HepG2 (cell line): ENCODE measurements at regions not wholly inside any gene's neighbourhood (a gene's known extent, or its start where the extent isn't known, plus 50 kb on each side); places are given as distances from the start of the nearest gene placed in this dataset.

Experiments
- ATAC-seq: fragments of 200-7000 bp; cut with Tn5 transposase; 3 replicates; pipeline ENCODE4 v1.9.1; 2020; ENCODE audit warnings: mild to moderate bottlenecking, moderate library complexity
- BruUV-seq: library from RNA; stranded (reverse); fragments of 400-500 nt; replicated peaks from 2 replicates; lab custom pipeline; 2021; lab: Mats Ljungman, UMichigan
- CTCF ChIA-PET: fragments of 300-600 bp; formaldehyde crosslinking; extraction: SDS; loops from one replicate; lab custom pipeline; 2021; ENCODE audit warnings: low total read pairs, inconsistent platforms, low intra/inter-chr PET ratio; lab: Yijun Ruan, JAX
- POLR2A ChIA-PET: fragments of 350-600 bp; sonication (Branson Sonifier 250); formaldehyde crosslinking; loops from one replicate; lab custom pipeline; 2020; ENCODE audit warnings: antibody characterized with exemption, inconsistent platforms; lab: Yijun Ruan, JAX
- DNase-seq: peaks from one replicate; pipeline ENCODE4 v3.0.0-alpha.2; 2015; ENCODE audit warnings: low spot score
- FAIRE-seq: peaks from 3 replicates; lab custom pipeline; 2011; peaks lifted over from hg19 to GRCh38; lab: Jason Lieb, UNC
- H2AFZ ChIP-seq: one replicate; pipeline ENCODE4 v1.6.1; 2011; ENCODE audit warnings: low read length, inconsistent platforms
- H3K27ac ChIP-seq: fragments of 300-600 bp; 3 replicates; pipeline ENCODE4 v1.8.0; 2011; ENCODE audit warnings: mixed run types, mild to moderate bottlenecking, mixed read lengths, low read length, inconsistent platforms; ENCODE audit not compliant: insufficient read depth; ENCODE audit errors: extremely low read length
- H3K27me3 ChIP-seq, 2 experiments: fragments of 200-600 bp in 1 of 2; 2 replicates in 1 of 2; 3 replicates in 1 of 2; pipeline versions ENCODE4 v1.6.0 to v1.8.0; 2011; ENCODE audit warnings: low read length in 2 of 2, mild to moderate bottlenecking in 2 of 2, moderate library complexity in 2 of 2, inconsistent platforms in 1 of 2; ENCODE audit not compliant: insufficient read depth in 2 of 2, control insufficient read depth in 1 of 2
- H3K36me3 ChIP-seq, 2 experiments: fragments of 200-600 bp in 1 of 2; replicated peaks in 1 of 2; 2 replicates in 1 of 2; 3 replicates in 1 of 2; pipeline versions ENCODE4 v1.5.1 to v1.8.0; 2011; ENCODE audit warnings: low read length in 2 of 2, inconsistent platforms in 1 of 2; ENCODE audit not compliant: insufficient read depth in 2 of 2, control insufficient read depth in 1 of 2
- H3K4me1 ChIP-seq: 2 replicates; pipeline ENCODE4 v1.5.1; 2012; ENCODE audit warnings: low read length, inconsistent platforms; ENCODE audit not compliant: insufficient read depth
- H3K4me2 ChIP-seq: 2 replicates; pipeline ENCODE4 v1.6.0; 2011; ENCODE audit warnings: low read depth, low read length, inconsistent platforms
- H3K4me3 ChIP-seq, 3 experiments: fragments of 200-600 bp in 1 of 3; sonication (generic), shearing (Covaris generic) in 1 of 3; replicated peaks in 1 of 3; 2 replicates each; pipeline ENCODE4 v1.5.1; 2011 to 2016; ENCODE audit warnings: low read length in 3 of 3, inconsistent platforms in 2 of 3, low read depth in 2 of 3, mild to moderate bottlenecking in 2 of 3, control low read depth in 1 of 3, mixed read lengths in 1 of 3; ENCODE audit not compliant: insufficient read depth in 1 of 3
- H3K79me2 ChIP-seq: one replicate; pipeline ENCODE4 v1.6.1; 2011; ENCODE audit warnings: low read length, inconsistent platforms; ENCODE audit not compliant: insufficient read depth
- H3K9ac ChIP-seq: 2 replicates; pipeline ENCODE4 v1.6.0; 2011; ENCODE audit warnings: mild to moderate bottlenecking, low read depth, low read length, inconsistent platforms; ENCODE audit not compliant: insufficient read depth
- H3K9me3 ChIP-seq: 2 replicates; pipeline ENCODE4 v1.5.1; 2012; ENCODE audit warnings: mild to moderate bottlenecking, low read length
- H4K20me1 ChIP-seq: 2 replicates; pipeline ENCODE4 v1.6.0; 2011; ENCODE audit warnings: inconsistent platforms, mild to moderate bottlenecking, low read length, moderate library complexity; ENCODE audit not compliant: insufficient read depth
- ATRX ChIP-seq: sonication (generic); formaldehyde crosslinking; IDR thresholded peaks from 2 replicates; pipeline ENCODE4 v1.4.0; 2020; ENCODE audit warnings: missing genetic modification reagents, borderline replicate concordance
- EZH2 ChIP-seq: conservative IDR thresholded peaks from 2 replicates; pipeline ENCODE4 v1.6.1; 2012; ENCODE audit warnings: mild to moderate bottlenecking, low read depth, low read length, moderate library complexity
- MTF1 ChIP-seq: sonication (generic); formaldehyde crosslinking; IDR thresholded peaks from 2 replicates; pipeline ENCODE4 v1.5.0; 2020; ENCODE audit warnings: missing genetic modification reagents
- PAWR ChIP-seq: sonication (generic); formaldehyde crosslinking; IDR thresholded peaks from 2 replicates; pipeline ENCODE4 v1.4.0; 2020; ENCODE audit warnings: missing genetic modification reagents, mild to moderate bottlenecking, borderline replicate concordance
- SMAD9 ChIP-seq: sonication (generic); formaldehyde crosslinking; IDR thresholded peaks from 2 replicates; pipeline ENCODE4 v1.5.1; 2020; ENCODE audit warnings: mild to moderate bottlenecking, missing genetic modification reagents
- TGIF2 ChIP-seq: IDR thresholded peaks from 2 replicates; pipeline ENCODE4 v1.6.1; 2016; ENCODE audit warnings: control low read depth, missing compliant biosample characterization
- ZBTB7B ChIP-seq: sonication (generic); formaldehyde crosslinking; IDR thresholded peaks from 2 replicates; pipeline ENCODE4 v1.4.0; 2020; ENCODE audit warnings: missing genetic modification reagents
- ZNF296 ChIP-seq: sonication (generic); formaldehyde crosslinking; conservative IDR thresholded peaks from 2 replicates; pipeline ENCODE4 v1.5.0; 2020; ENCODE audit warnings: mild to moderate bottlenecking, missing genetic modification reagents
- ZNF629 ChIP-seq: sonication (generic); formaldehyde crosslinking; conservative IDR thresholded peaks from 2 replicates; pipeline ENCODE4 v1.5.0; 2020; ENCODE audit warnings: missing genetic modification reagents
- ZNF839 ChIP-seq: sonication (generic); formaldehyde crosslinking; IDR thresholded peaks from 2 replicates; pipeline ENCODE4 v1.4.0; 2020; ENCODE audit warnings: missing genetic modification reagents, mild to moderate bottlenecking, borderline replicate concordance
- WGBS: methylation state at CpG from one replicate; pipeline ENCODE4 v1.1.6; 2017; ENCODE audit warnings: low lambda C conversion rate; 5-methylcytosine and 5-hydroxymethylcytosine counted together
- in situ Hi-C: cut with HindIII; loops from 2 replicates; pipeline ENCODE4 v1.10.0; 2017; ENCODE audit warnings: low pct_unique_long_range_greater_than_20kb; ENCODE audit not compliant: extremely low pct_ligation_motif_present
- intact Hi-C: fragments of 100-400 bp; cut with micrococcal nuclease; formaldehyde crosslinking; loops from one replicate; pipeline ENCODE4 v1.10.0; 2022; ENCODE audit not compliant: unreplicated experiment
- TF ChIP-seq, protein P1 (sequence below): IDR thresholded peaks from 2 replicates; pipeline ENCODE4 v1.6.1; 2016; ENCODE audit warnings: mild to moderate bottlenecking, missing biosample characterization, missing genetic modification reagents
- TF ChIP-seq, protein P2 (sequence below): sonication (generic); formaldehyde crosslinking; IDR thresholded peaks from 2 replicates; pipeline ENCODE4 v1.9.0; 2021; ENCODE audit warnings: missing genetic modification reagents, borderline replicate concordance
- TF ChIP-seq, protein P3 (sequence below): sonication (generic); formaldehyde crosslinking; IDR thresholded peaks from 2 replicates; pipeline ENCODE4 v1.8.0; 2022; ENCODE audit warnings: mild to moderate bottlenecking, missing genetic modification reagents, moderate library complexity
- TF ChIP-seq, protein P4 (sequence below): sonication (generic); formaldehyde crosslinking; IDR thresholded peaks from 2 replicates; pipeline ENCODE4 v1.8.1; 2023; ENCODE audit warnings: mild to moderate bottlenecking, moderate library complexity, missing genetic modification reagents

DNA sequence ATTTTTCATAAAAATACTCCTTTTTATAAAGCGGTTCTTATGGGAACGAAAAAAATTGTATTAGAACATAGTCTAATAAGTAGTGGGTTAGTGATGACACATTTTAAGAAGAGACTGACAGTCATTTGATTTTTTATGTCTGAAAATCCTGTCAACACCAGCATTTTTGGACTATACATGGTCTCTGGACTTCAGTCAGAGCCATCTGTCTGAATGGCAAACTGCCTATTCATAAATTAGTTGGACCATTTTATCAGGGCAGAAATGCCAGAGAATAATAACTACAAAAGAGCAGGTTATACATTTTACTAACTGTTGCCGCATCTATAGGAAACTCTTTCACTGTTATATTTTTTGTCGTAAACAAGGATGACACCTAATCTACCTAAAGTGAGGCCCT, 437.6 kb downstream of the ZNF804A start:
- DNase-seq = no peak
- 61% methylated on average over 4 of the region's 4 CpGs for WGBS
- Histone ChIP-seq H3K9me3 (peaks cover 31% of the 10 kb centered on the region), H3K4me1 (no peaks in the 10 kb centered on the region), H3K79me2 (no peaks in the 10 kb centered on the region), H3K36me3 (no peaks in the 10 kb centered on the region), H3K4me2 (no peak overlapping the region), H3K27me3 (no peaks in the 10 kb centered on the region), H3K27ac (no peak overlapping the region), H3K4me3 (no peak overlapping the region), H3K9ac (no peak overlapping the region), H4K20me1 (no peaks in the 10 kb centered on the region), H2AFZ (no peak overlapping the region)
- no TSS peak for BruUV-seq
- ATAC-seq = no peak
- CTCF ChIA-PET = no interaction called here
- TF ChIP-seq ZBTB7B (CRISPR knock-in tag) (no peak), PAWR (no peak), ZNF629 (no peak), ZNF839 (no peak), SMAD9 (CRISPR knock-in tag) (no peak), TGIF2 (CRISPR knock-in tag) (no peak), ZNF296 (CRISPR knock-in tag) (no peak), EZH2 (no peak), ATRX (CRISPR knock-in tag) (no peak), MTF1 (no peak)
- TF ChIP-seq, protein P1, sequence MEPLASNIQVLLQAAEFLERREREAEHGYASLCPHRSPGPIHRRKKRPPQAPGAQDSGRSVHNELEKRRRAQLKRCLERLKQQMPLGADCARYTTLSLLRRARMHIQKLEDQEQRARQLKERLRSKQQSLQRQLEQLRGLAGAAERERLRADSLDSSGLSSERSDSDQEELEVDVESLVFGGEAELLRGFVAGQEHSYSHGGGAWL (CRISPR knock-in tag) = no peak
- TF ChIP-seq, protein P2, sequence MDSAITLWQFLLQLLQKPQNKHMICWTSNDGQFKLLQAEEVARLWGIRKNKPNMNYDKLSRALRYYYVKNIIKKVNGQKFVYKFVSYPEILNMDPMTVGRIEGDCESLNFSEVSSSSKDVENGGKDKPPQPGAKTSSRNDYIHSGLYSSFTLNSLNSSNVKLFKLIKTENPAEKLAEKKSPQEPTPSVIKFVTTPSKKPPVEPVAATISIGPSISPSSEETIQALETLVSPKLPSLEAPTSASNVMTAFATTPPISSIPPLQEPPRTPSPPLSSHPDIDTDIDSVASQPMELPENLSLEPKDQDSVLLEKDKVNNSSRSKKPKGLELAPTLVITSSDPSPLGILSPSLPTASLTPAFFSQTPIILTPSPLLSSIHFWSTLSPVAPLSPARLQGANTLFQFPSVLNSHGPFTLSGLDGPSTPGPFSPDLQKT (CRISPR knock-in tag) = no peak
- TF ChIP-seq, protein P3, sequence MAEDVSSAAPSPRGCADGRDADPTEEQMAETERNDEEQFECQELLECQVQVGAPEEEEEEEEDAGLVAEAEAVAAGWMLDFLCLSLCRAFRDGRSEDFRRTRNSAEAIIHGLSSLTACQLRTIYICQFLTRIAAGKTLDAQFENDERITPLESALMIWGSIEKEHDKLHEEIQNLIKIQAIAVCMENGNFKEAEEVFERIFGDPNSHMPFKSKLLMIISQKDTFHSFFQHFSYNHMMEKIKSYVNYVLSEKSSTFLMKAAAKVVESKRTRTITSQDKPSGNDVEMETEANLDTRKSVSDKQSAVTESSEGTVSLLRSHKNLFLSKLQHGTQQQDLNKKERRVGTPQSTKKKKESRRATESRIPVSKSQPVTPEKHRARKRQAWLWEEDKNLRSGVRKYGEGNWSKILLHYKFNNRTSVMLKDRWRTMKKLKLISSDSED (CRISPR knock-in tag) = no peak
- TF ChIP-seq, protein P4, sequence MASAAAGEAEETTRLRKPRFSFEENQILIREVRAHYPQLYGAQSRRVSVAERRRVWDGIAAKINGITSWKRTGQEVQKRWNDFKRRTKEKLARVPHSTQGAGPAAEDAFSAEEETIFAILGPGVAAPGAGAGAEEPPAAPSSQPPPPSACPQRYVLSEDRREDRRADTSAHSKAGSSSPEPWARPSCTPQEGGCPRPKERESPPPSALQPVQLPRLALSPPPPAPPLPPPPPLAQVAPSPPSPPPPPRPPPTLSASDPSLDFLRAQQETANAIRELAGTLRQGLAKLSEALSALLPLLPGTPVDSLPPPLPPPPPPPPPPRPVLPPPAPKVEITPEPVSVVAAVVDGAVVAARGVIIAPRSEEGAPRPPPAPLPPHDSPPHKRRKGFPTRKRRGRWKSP = no peak
- in situ Hi-C loops = no loop called here
- FAIRE-seq = no peak
- POLR2A ChIA-PET = no interaction called here
- intact Hi-C loops = no loop called here
